CD14-positive monocyte (primary cell): ENCODE measurements at regions not wholly inside any gene's neighbourhood (a gene's known extent, or its start where the extent isn't known, plus 50 kb on each side); places are given as distances from the start of the nearest gene placed in this dataset.

Experiments
- DNase-seq, 3 donors: peaks; one replicate each; pipeline ENCODE4 v3.0.0-alpha.2; 2011 to 2022
- H2AFZ ChIP-seq: 2 replicates; pipeline ENCODE4 v1.6.0; 2012; ENCODE audit warnings: mild to moderate bottlenecking, low read depth, low read length, inconsistent platforms; ENCODE audit not compliant: insufficient read depth, poor library complexity, severe bottlenecking
- H3K27ac ChIP-seq, 2 donors: 1 replicate in 1 of 2; 2 replicates in 1 of 2; pipeline ENCODE4 v1.5.1; 2012 to 2013; ENCODE audit warnings: low read length in 2 of 2, control low read depth in 1 of 2, inconsistent platforms in 1 of 2, low read depth in 1 of 2, mild to moderate bottlenecking in 1 of 2
- H3K27me3 ChIP-seq, 2 donors: one replicate each; pipeline versions ENCODE4 v1.6.0 to v1.6.1; 2011 to 2013; ENCODE audit warnings: low read length in 2 of 2; ENCODE audit not compliant: control insufficient read depth in 2 of 2, insufficient read depth in 2 of 2
- H3K36me3 ChIP-seq, 2 donors: replicated peaks in 1 of 2; 1 replicate in 1 of 2; 2 replicates in 1 of 2; pipeline versions ENCODE4 v1.5.1 to v1.6.1; 2012 to 2013; ENCODE audit warnings: low read length in 2 of 2, control low read depth in 1 of 2, inconsistent platforms in 1 of 2, mild to moderate bottlenecking in 1 of 2; ENCODE audit not compliant: insufficient read depth in 2 of 2, control insufficient read depth in 1 of 2
- H3K4me1 ChIP-seq, 2 donors: 1 replicate in 1 of 2; 2 replicates in 1 of 2; pipeline versions ENCODE4 v1.5.1 to v1.6.1; 2012 to 2013; ENCODE audit warnings: low read length in 2 of 2, control low read depth in 1 of 2, inconsistent platforms in 1 of 2, mild to moderate bottlenecking in 1 of 2, moderate library complexity in 1 of 2; ENCODE audit not compliant: insufficient read depth in 2 of 2, control insufficient read depth in 1 of 2
- H3K4me2 ChIP-seq: replicated peaks from 2 replicates; pipeline ENCODE3; 2012; ENCODE audit warnings: low read length, moderate library complexity, mild to moderate bottlenecking; ENCODE audit not compliant: poor library complexity, severe bottlenecking; ENCODE audit errors: extremely low read depth
- H3K4me3 ChIP-seq, 3 experiments: fragments of 200-600 bp in 1 of 3; sonication (generic) in 1 of 3; replicated peaks in 1 of 3; 1 replicate in 2 of 3; 2 replicates in 1 of 3; pipeline ENCODE4 v1.5.1; 2011 to 2013; ENCODE audit warnings: low read length in 3 of 3, mild to moderate bottlenecking in 3 of 3, control low read depth in 2 of 3, low read depth in 2 of 3, inconsistent platforms in 1 of 3, moderate library complexity in 1 of 3
- H3K79me2 ChIP-seq: 2 replicates; pipeline ENCODE4 v1.6.0; 2012; ENCODE audit warnings: mild to moderate bottlenecking, control low read depth, inconsistent platforms, low read length, moderate library complexity; ENCODE audit not compliant: insufficient read depth
- H3K9ac ChIP-seq: 2 replicates; pipeline ENCODE4 v1.6.0; 2017; ENCODE audit warnings: low read length, mild to moderate bottlenecking; ENCODE audit not compliant: insufficient read depth, poor library complexity, severe bottlenecking
- H3K9me3 ChIP-seq, 2 donors: replicated peaks in 1 of 2; 1 replicate in 1 of 2; 2 replicates in 1 of 2; pipeline versions ENCODE4 v1.5.1 to v1.6.1; 2012 to 2013; ENCODE audit warnings: low read length in 2 of 2, control low read depth in 1 of 2; ENCODE audit not compliant: control insufficient read depth in 1 of 2, insufficient read depth in 1 of 2
- H4K20me1 ChIP-seq: 2 replicates; pipeline ENCODE4 v1.6.0; 2012; ENCODE audit warnings: mild to moderate bottlenecking, low read length, control low read depth, moderate library complexity; ENCODE audit not compliant: insufficient read depth
- H3K27ac Mint-ChIP-seq, 7 donors: one replicate each; pipeline ENCODE4 v1.8.0; 2020; ENCODE audit warnings: mild to moderate bottlenecking in 7 of 7, mixed read lengths in 7 of 7, moderate library complexity in 6 of 7, inconsistent platforms in 2 of 7
- H3K27me3 Mint-ChIP-seq, 3 donors: one replicate each; pipeline ENCODE4 v1.8.0; 2021 to 2022; ENCODE audit warnings: low read depth in 3 of 3, mild to moderate bottlenecking in 3 of 3, mixed read lengths in 3 of 3, moderate library complexity in 3 of 3, inconsistent platforms in 1 of 3
- H3K36me3 Mint-ChIP-seq, 2 donors: one replicate each; pipeline ENCODE4 v1.8.0; 2020; ENCODE audit warnings: mixed read lengths in 2 of 2, inconsistent platforms in 1 of 2, mild to moderate bottlenecking in 1 of 2
- H3K4me1 Mint-ChIP-seq: one replicate; pipeline ENCODE4 v1.8.0; 2020; ENCODE audit warnings: mild to moderate bottlenecking, mixed read lengths
- H3K4me3 Mint-ChIP-seq, 2 donors: one replicate each; pipeline ENCODE4 v1.8.0; 2020; ENCODE audit warnings: mild to moderate bottlenecking in 2 of 2, mixed read lengths in 2 of 2, moderate library complexity in 1 of 2
- H3K9me3 Mint-ChIP-seq, 7 donors: one replicate each; pipeline ENCODE4 v1.8.0; 2020 to 2022; ENCODE audit warnings: mixed read lengths in 7 of 7, mild to moderate bottlenecking in 6 of 7, moderate library complexity in 6 of 7, inconsistent platforms in 2 of 7
- CTCF ChIP-seq: fragments of 200-600 bp; IDR thresholded peaks from one replicate; pipeline ENCODE4 v1.8.0; 2022; ENCODE audit warnings: antibody characterized with exemption, mild to moderate bottlenecking
- WGBS: methylation state at CpG from one replicate; pipeline ENCODE4 v1.1.5; 2013; ENCODE audit warnings: missing lambda C conversion rate; ENCODE audit not compliant: insufficient coverage; 5-methylcytosine and 5-hydroxymethylcytosine counted together
- intact Hi-C, 2 donors: fragments of 100-400 bp; cut with micrococcal nuclease; formaldehyde crosslinking; loops; one replicate each; pipeline versions ENCODE4 v1.15.0 to v1.15.1; 2023

- intact Hi-C loops: no loop called here
- Histone ChIP-seq H2AFZ (no peak overlapping the region), H3K9ac (no peak overlapping the region), H3K36me3 (no peaks in the 10 kb centered on the region), H3K27me3 (no peaks in the 10 kb centered on the region), H3K4me3 (no peak overlapping the region), H3K79me2 (no peaks in the 10 kb centered on the region), H3K27ac (no peak overlapping the region), H3K4me2 (no peak overlapping the region), H3K4me1 (no peaks in the 10 kb centered on the region), H3K9me3 (peaks cover 2 to 19% of the 10 kb centered on the region in 2 donors), H4K20me1 (no peaks in the 10 kb centered on the region)
- Mint-ChIP-seq H3K27ac (no peak overlapping the region), H3K27me3 (no peaks in the 10 kb centered on the region), H3K36me3 (no peaks in the 10 kb centered on the region), H3K9me3 (peaks cover 0 to 9% (median 4%) of the 10 kb centered on the region in 7 donors), H3K4me3 (no peak overlapping the region), H3K4me1 (no peaks in the 10 kb centered on the region)
- DNase-seq: no peak
- WGBS: no CpG with 5 or more reads among the region's 1 CpG
- TF ChIP-seq CTCF: no peak
Measured at GRCh38 chr15:46450810-46451182, 816.0 kb downstream of the SQOR start.

- intact Hi-C loops: no loop called here
- H3K9me3 ChIP-seq: peaks cover 5 to 19% of the 10 kb centered on the region in 2 donors
- TF ChIP-seq CTCF: no peak
- no peak overlapping the region for H3K27ac Mint-ChIP-seq
- no peaks in the 10 kb centered on the region for H3K79me2 ChIP-seq
- no peaks in the 10 kb centered on the region for H3K27me3 Mint-ChIP-seq
- DNase-seq: no peak
- no peak overlapping the region for H3K27ac ChIP-seq
- no peaks in the 10 kb centered on the region for H3K27me3 ChIP-seq
- H3K9ac ChIP-seq: no peak overlapping the region
- H3K4me3 ChIP-seq: no peak overlapping the region
- no peaks in the 10 kb centered on the region for H3K36me3 ChIP-seq
- no peak overlapping the region for H2AFZ ChIP-seq
- H4K20me1 ChIP-seq: no peaks in the 10 kb centered on the region
- no peaks in the 10 kb centered on the region for H3K4me1 ChIP-seq
- H3K36me3 Mint-ChIP-seq: no peaks in the 10 kb centered on the region
- no peak overlapping the region for H3K4me2 ChIP-seq
- no peak overlapping the region for H3K4me3 Mint-ChIP-seq
- H3K9me3 Mint-ChIP-seq: peaks cover 0 to 9% (median 4%) of the 10 kb centered on the region in 7 donors
- H3K4me1 Mint-ChIP-seq: no peaks in the 10 kb centered on the region
- 0% methylated on average over 1 of the region's 1 CpG for WGBS
Measured at GRCh38 chr15:46452297-46452820, 817.5 kb downstream of the SQOR start.
